IMR-90 (cell line): ENCODE measurements at regions not wholly inside any gene's neighbourhood (a gene's known extent, or its start where the extent isn't known, plus 50 kb on each side); places are given as distances from the start of the nearest gene placed in this dataset.
A peak's percentile ranks its signal among the peaks of the same experiment; 100 is the strongest.

Source experiments
- ATAC-seq: fragments of 200-7000 bp; cut with Tn5 transposase; 2 replicates; pipeline ENCODE4 v1.9.1; 2020; ENCODE audit warnings: low read depth, mild to moderate bottlenecking, moderate library complexity
- BruUV-seq: library from RNA; stranded (reverse); fragments of 400-500 nt; replicated peaks from 2 replicates; lab custom pipeline; 2021; lab: Mats Ljungman, UMichigan
- CTCF ChIA-PET: fragments of 300-600 bp; formaldehyde crosslinking; extraction: SDS; loops from one replicate; lab custom pipeline; 2021; ENCODE audit warnings: antibody characterized with exemption; lab: Yijun Ruan, JAX
- POLR2A ChIA-PET: fragments of 300-600 bp; sonication (Branson Sonifier 250); formaldehyde crosslinking; loops from one replicate; lab custom pipeline; 2022; ENCODE audit warnings: antibody characterized with exemption; ENCODE audit not compliant: unreplicated experiment; lab: Charles Lee
- DNase-seq: peaks from one replicate; pipeline ENCODE4 v3.0.0; 2013
- H2AFZ ChIP-seq: replicated peaks from 2 replicates; pipeline ENCODE3; 2013; ENCODE audit warnings: low read length, mild to moderate bottlenecking; ENCODE audit not compliant: poor library complexity
- H2AK5ac ChIP-seq: 2 replicates; pipeline ENCODE4 v1.6.1; 2013; ENCODE audit warnings: low read depth, low read length, inconsistent platforms
- H2AK9ac ChIP-seq: replicated peaks from 2 replicates; pipeline ENCODE3; 2013; ENCODE audit warnings: mild to moderate bottlenecking, low read depth, low read length, moderate library complexity; ENCODE audit not compliant: poor library complexity
- H2BK120ac ChIP-seq: 2 replicates; pipeline ENCODE4 v1.6.1; 2013; ENCODE audit warnings: low read depth, low read length, inconsistent platforms
- H2BK15ac ChIP-seq: 3 replicates; pipeline ENCODE4 v1.6.1; 2013; ENCODE audit warnings: low read depth, low read length, inconsistent platforms
- H2BK20ac ChIP-seq: 2 replicates; pipeline ENCODE4 v1.6.1; 2013; ENCODE audit warnings: low read depth, mild to moderate bottlenecking, inconsistent platforms, low read length, moderate library complexity
- H2BK5ac ChIP-seq: 2 replicates; pipeline ENCODE4 v1.6.1; 2013; ENCODE audit warnings: mild to moderate bottlenecking, low read depth, low read length, inconsistent platforms; ENCODE audit not compliant: poor library complexity, severe bottlenecking
- H3K14ac ChIP-seq: replicated peaks from 2 replicates; pipeline ENCODE4 v1.6.1; 2013; ENCODE audit warnings: low read depth, low read length, inconsistent platforms
- H3K18ac ChIP-seq: 2 replicates; pipeline ENCODE4 v1.6.1; 2013; ENCODE audit warnings: low read depth, low read length, control low read depth
- H3K23ac ChIP-seq: 2 replicates; pipeline ENCODE4 v1.6.1; 2013; ENCODE audit warnings: low read depth, low read length, inconsistent platforms
- H3K27ac ChIP-seq: 2 replicates; pipeline ENCODE4 v1.5.1; 2013; ENCODE audit warnings: mild to moderate bottlenecking, control low read depth, low read length; ENCODE audit not compliant: insufficient read depth
- H3K27me3 ChIP-seq: 2 replicates; pipeline ENCODE4 v1.6.1; 2013; ENCODE audit warnings: low read length; ENCODE audit not compliant: control insufficient read depth, insufficient read depth
- H3K36me3 ChIP-seq: 2 replicates; pipeline ENCODE4 v1.6.1; 2013; ENCODE audit warnings: low read length, mixed read lengths; ENCODE audit not compliant: control insufficient read depth, insufficient read depth
- H3K4ac ChIP-seq: 2 replicates; pipeline ENCODE4 v1.6.1; 2013; ENCODE audit warnings: low read depth, low read length, inconsistent platforms
- H3K4me1 ChIP-seq: 2 replicates; pipeline ENCODE4 v1.6.1; 2013; ENCODE audit warnings: low read length, mixed read lengths; ENCODE audit not compliant: control insufficient read depth, insufficient read depth
- H3K4me2 ChIP-seq: 2 replicates; pipeline ENCODE4 v1.6.1; 2013; ENCODE audit warnings: low read depth, mild to moderate bottlenecking, control low read depth, low read length, moderate library complexity
- H3K4me3 ChIP-seq: 2 replicates; pipeline ENCODE4 v1.5.1; 2013; ENCODE audit warnings: low read depth, mild to moderate bottlenecking, control low read depth, low read length, moderate library complexity; ENCODE audit not compliant: insufficient read depth
- H3K56ac ChIP-seq: 2 replicates; pipeline ENCODE4 v1.6.1; 2013; ENCODE audit warnings: low read length, inconsistent platforms; ENCODE audit not compliant: insufficient read depth; ENCODE audit errors: extremely low read depth
- H3K79me1 ChIP-seq, 2 experiments: 2 replicates each; pipeline ENCODE4 v1.6.1; 2013; ENCODE audit warnings: low read length in 2 of 2, inconsistent platforms in 1 of 2, low read depth in 1 of 2
- H3K9ac ChIP-seq: 2 replicates; pipeline ENCODE4 v1.6.1; 2013; ENCODE audit warnings: low read depth, low read length, control low read depth
- H3K9me1 ChIP-seq: 2 replicates; pipeline ENCODE4 v1.6.1; 2013; ENCODE audit warnings: low read length, inconsistent platforms; ENCODE audit not compliant: insufficient read depth
- H3K9me3 ChIP-seq: 2 replicates; pipeline ENCODE4 v1.6.1; 2013; ENCODE audit warnings: low read length; ENCODE audit not compliant: control insufficient read depth, insufficient read depth
- H4K20me1 ChIP-seq: 2 replicates; pipeline ENCODE4 v1.6.1; 2013; ENCODE audit warnings: low read length, inconsistent platforms; ENCODE audit not compliant: insufficient read depth
- H4K5ac ChIP-seq: 2 replicates; pipeline ENCODE4 v1.6.1; 2013; ENCODE audit warnings: mild to moderate bottlenecking, low read depth, low read length, control low read depth
- H4K8ac ChIP-seq, 2 experiments: 2 replicates each; pipeline ENCODE4 v1.6.1; 2013; ENCODE audit warnings: low read depth in 2 of 2, low read length in 2 of 2, control low read depth in 1 of 2, inconsistent platforms in 1 of 2
- H4K91ac ChIP-seq: 2 replicates; pipeline ENCODE4 v1.6.1; 2013; ENCODE audit warnings: low read depth, low read length, inconsistent platforms; ENCODE audit not compliant: insufficient read depth
- BHLHE40 ChIP-seq: fragments of 150-350 bp; IDR thresholded peaks from 2 replicates; pipeline ENCODE4 v1.6.1; 2016; ENCODE audit warnings: mild to moderate bottlenecking, low read depth, low read length
- CEBPB ChIP-seq: IDR thresholded peaks from 2 replicates; pipeline ENCODE4 v1.6.1; 2012; ENCODE audit warnings: low read depth, low read length, improper control_type of control experiment
- CHD1 ChIP-seq: IDR thresholded peaks from 2 replicates; pipeline ENCODE4 v1.6.1; 2012; ENCODE audit warnings: low read depth, low read length, improper control_type of control experiment
- ELK1 ChIP-seq: fragments of 150-350 bp; IDR thresholded peaks from 2 replicates; pipeline ENCODE4 v1.6.1; 2016; ENCODE audit warnings: low read depth, mild to moderate bottlenecking, low read length, moderate library complexity, borderline replicate concordance
- FOS ChIP-seq: fragments of 150-350 bp; IDR thresholded peaks from 2 replicates; pipeline ENCODE4 v1.6.1; 2016; ENCODE audit warnings: low read depth, low read length
- MAFK ChIP-seq: IDR thresholded peaks from 2 replicates; pipeline ENCODE4 v1.6.1; 2012; ENCODE audit warnings: low read depth, low read length, improper control_type of control experiment
- MAZ ChIP-seq: IDR thresholded peaks from 2 replicates; pipeline ENCODE4 v1.6.1; 2012; ENCODE audit warnings: low read depth, mild to moderate bottlenecking, low read length, improper control_type of control experiment, moderate library complexity, borderline replicate concordance
- MXI1 ChIP-seq: IDR thresholded peaks from 2 replicates; pipeline ENCODE4 v1.6.1; 2012; ENCODE audit warnings: low read depth, mild to moderate bottlenecking, low read length, moderate library complexity, borderline replicate concordance
- NFE2L2 ChIP-seq: fragments of 150-350 bp; IDR thresholded peaks from 2 replicates; pipeline ENCODE4 v1.6.1; 2016; ENCODE audit warnings: low read depth, mild to moderate bottlenecking, low read length
- POLR2A ChIP-seq: IDR thresholded peaks from 2 replicates; pipeline ENCODE4 v1.6.1; 2012; ENCODE audit warnings: mild to moderate bottlenecking, low read depth, low read length
- RAD21 ChIP-seq: IDR thresholded peaks from 2 replicates; pipeline ENCODE4 v1.6.1; 2012; ENCODE audit warnings: low read length, improper control_type of control experiment
- RCOR1 ChIP-seq: IDR thresholded peaks from 2 replicates; pipeline ENCODE4 v1.6.1; 2012; ENCODE audit warnings: mild to moderate bottlenecking, low read length, improper control_type of control experiment; ENCODE audit not compliant: insufficient replicate concordance
- RFX5 ChIP-seq: IDR thresholded peaks from 2 replicates; pipeline ENCODE4 v1.8.0; 2012; ENCODE audit warnings: low read depth, mild to moderate bottlenecking, low read length, moderate library complexity
- WGBS, 2 experiments: methylation state at CpG; one replicate each; pipeline versions ENCODE4 v1.1.5 to v1.1.7; 2013; ENCODE audit warnings: missing lambda C conversion rate in 2 of 2; ENCODE audit not compliant: insufficient read length in 1 of 2; ENCODE audit errors: extremely low coverage in 2 of 2; 5-methylcytosine and 5-hydroxymethylcytosine counted together
- dilution Hi-C: fragments of 300-500 bp; cut with HindIII; formaldehyde crosslinking; loops from one replicate; pipeline ENCODE4 v1.14.3; 2018; ENCODE audit warnings: low sequenced_read_pairs; ENCODE audit not compliant: unreplicated experiment
- in situ Hi-C: fragments of 300-500 bp; cut with MboI; formaldehyde crosslinking; loops from 3 replicates; pipeline ENCODE4 v1.14.3; 2019; ENCODE audit warnings: low sequenced_read_pairs, inconsistent platforms, mixed read lengths
- intact Hi-C: fragments of 100-400 bp; cut with micrococcal nuclease; formaldehyde crosslinking; loops from 2 replicates; pipeline ENCODE4 v1.10.0; 2022
- TF ChIP-seq, protein P1 (sequence below): conservative IDR thresholded peaks from 2 replicates; pipeline ENCODE4 v1.5.1; 2012; ENCODE audit warnings: mild to moderate bottlenecking, low read depth, low read length, improper control_type of control experiment
- TF ChIP-seq, protein P2 (sequence below): fragments of 150-350 bp; IDR thresholded peaks from 2 replicates; pipeline ENCODE4 v1.6.1; 2017; ENCODE audit warnings: mild to moderate bottlenecking, antibody characterized with exemption, low read length, low read depth

DNA sequence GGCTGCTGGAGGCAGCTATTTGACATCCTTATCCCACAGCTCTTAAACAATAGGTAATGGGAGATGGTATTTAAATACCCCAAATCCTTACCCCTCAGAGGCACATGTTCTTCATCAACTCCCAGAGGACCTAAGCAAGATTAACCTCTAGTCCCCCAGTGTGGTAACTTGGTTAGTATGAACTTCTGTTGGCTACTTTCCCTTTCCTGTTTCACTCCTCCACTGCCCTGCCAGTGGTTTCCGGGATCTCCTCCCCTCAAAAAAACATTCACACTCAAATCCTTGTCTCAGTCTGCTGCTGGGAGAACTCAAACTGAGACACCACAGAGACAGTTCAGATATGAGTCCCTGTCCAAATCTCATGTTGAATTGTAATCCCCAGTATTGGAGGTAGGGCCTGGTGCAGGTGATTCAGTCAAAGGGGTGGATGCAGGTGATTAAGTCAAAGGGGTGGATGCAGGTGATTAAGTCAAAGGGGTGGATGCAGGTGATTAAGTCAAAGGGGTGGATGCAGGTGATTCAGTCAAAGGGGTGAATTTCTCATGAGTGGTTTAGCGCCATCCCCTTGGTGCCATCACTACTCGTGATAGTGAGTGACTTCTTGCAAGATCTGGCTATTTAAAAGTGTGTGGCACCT, 335.0 kb upstream of the CTNNB1 start:
- H3K56ac ChIP-seq: no peak overlapping the region
- in situ Hi-C loops: no loop called here

More for the DNA sequence above, 335.0 kb upstream of the CTNNB1 start:
- BruUV-seq: no TSS peak
- Histone ChIP-seq H2AK5ac (no peak overlapping the region), H2BK5ac (no peak overlapping the region), H3K14ac (no peak overlapping the region), H3K79me1 (no peaks in the 10 kb centered on the region), H3K4ac (no peak overlapping the region), H4K5ac (no peak overlapping the region), H2BK120ac (no peak overlapping the region), H3K9ac (no peak overlapping the region), H2AFZ (no peak overlapping the region), H3K27me3 (no peaks in the 10 kb centered on the region), H3K9me3 (peaks cover 2% of the 10 kb centered on the region; the same call in 1 of the 2 replicates), H4K91ac (no peak overlapping the region), H3K23ac (no peak overlapping the region), H4K20me1 (no peaks in the 10 kb centered on the region), H3K9me1 (no peaks in the 10 kb centered on the region), H3K27ac (no peak overlapping the region), H3K4me3 (no peak overlapping the region), H2AK9ac (peak overlapping the region; percentile 65), H4K8ac (no peak overlapping the region), H3K4me1 (no peaks in the 10 kb centered on the region), H3K36me3 (no peaks in the 10 kb centered on the region), H2BK15ac (no peak overlapping the region), H3K18ac (no peak overlapping the region), H2BK20ac (no peak overlapping the region), H3K4me2 (no peak overlapping the region)
- ChIA-PET POLR2A (no interaction called here), CTCF (no interaction called here)
- intact Hi-C loops (no loop called here), dilution Hi-C loops (no loop called here)
- DNase-seq (no peak), ATAC-seq (no peak)
- TF ChIP-seq RAD21 (no peak), CHD1 (no peak), FOS (no peak), ELK1 (no peak), MXI1 (no peak), RFX5 (no peak), NFE2L2 (no peak), BHLHE40 (no peak), MAZ (no peak), MAFK (no peak), RCOR1 (no peak), POLR2A (no peak), CEBPB (no peak)
- TF ChIP-seq, protein P1, sequence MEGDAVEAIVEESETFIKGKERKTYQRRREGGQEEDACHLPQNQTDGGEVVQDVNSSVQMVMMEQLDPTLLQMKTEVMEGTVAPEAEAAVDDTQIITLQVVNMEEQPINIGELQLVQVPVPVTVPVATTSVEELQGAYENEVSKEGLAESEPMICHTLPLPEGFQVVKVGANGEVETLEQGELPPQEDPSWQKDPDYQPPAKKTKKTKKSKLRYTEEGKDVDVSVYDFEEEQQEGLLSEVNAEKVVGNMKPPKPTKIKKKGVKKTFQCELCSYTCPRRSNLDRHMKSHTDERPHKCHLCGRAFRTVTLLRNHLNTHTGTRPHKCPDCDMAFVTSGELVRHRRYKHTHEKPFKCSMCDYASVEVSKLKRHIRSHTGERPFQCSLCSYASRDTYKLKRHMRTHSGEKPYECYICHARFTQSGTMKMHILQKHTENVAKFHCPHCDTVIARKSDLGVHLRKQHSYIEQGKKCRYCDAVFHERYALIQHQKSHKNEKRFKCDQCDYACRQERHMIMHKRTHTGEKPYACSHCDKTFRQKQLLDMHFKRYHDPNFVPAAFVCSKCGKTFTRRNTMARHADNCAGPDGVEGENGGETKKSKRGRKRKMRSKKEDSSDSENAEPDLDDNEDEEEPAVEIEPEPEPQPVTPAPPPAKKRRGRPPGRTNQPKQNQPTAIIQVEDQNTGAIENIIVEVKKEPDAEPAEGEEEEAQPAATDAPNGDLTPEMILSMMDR: no peak
- TF ChIP-seq, protein P2, sequence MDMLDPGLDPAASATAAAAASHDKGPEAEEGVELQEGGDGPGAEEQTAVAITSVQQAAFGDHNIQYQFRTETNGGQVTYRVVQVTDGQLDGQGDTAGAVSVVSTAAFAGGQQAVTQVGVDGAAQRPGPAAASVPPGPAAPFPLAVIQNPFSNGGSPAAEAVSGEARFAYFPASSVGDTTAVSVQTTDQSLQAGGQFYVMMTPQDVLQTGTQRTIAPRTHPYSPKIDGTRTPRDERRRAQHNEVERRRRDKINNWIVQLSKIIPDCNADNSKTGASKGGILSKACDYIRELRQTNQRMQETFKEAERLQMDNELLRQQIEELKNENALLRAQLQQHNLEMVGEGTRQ: no peak
- no CpG with 5 or more reads among the region's 3 CpGs for WGBS, 2 experiments
